Stimulated activated naive B cell treated with anti-CD40 and anti-IgM and Interleukin-4, amounts not matched to agents 10 μg/mL and 1 μg/mL and 100 μg/mL, for 72 hours (primary cell): ENCODE measurements at regions not wholly inside any gene's neighbourhood (a gene's known extent, or its start where the extent isn't known, plus 50 kb on each side); places are given as distances from the start of the nearest gene placed in this dataset.
"Not testable (repeated sequence)": the region's sequence is repeated elsewhere in the genome, so short reads cannot be mapped to it uniquely, and the experiment has no call there.

Experiments
- ATAC-seq, 2 donors: fragments of 150-1000 bp; cut with Tn5 transposase; replicated peaks; 2 replicates each; pipeline ENCODE4 v1.10.0; 2021; ENCODE audit warnings: moderate library complexity in 1 of 2
- DNase-seq: peaks from one replicate; pipeline ENCODE4 v3.0.0; 2021
- H3K27ac Mint-ChIP-seq: one replicate; pipeline ENCODE4 v1.8.0; 2022; ENCODE audit warnings: mild to moderate bottlenecking, mixed read lengths
- H3K27me3 Mint-ChIP-seq, 2 donors: one replicate each; pipeline ENCODE4 v1.8.0; 2022; ENCODE audit warnings: mixed read lengths in 2 of 2
- H3K36me3 Mint-ChIP-seq, 2 donors: one replicate each; pipeline ENCODE4 v1.8.0; 2022; ENCODE audit warnings: mixed read lengths in 2 of 2, mild to moderate bottlenecking in 1 of 2
- H3K4me1 Mint-ChIP-seq, 2 donors: one replicate each; pipeline ENCODE4 v1.8.0; 2022; ENCODE audit warnings: mixed read lengths in 2 of 2, mild to moderate bottlenecking in 1 of 2
- H3K4me3 Mint-ChIP-seq, 2 donors: one replicate each; pipeline ENCODE4 v1.8.0; 2022; ENCODE audit warnings: mild to moderate bottlenecking in 2 of 2, mixed read lengths in 2 of 2, moderate library complexity in 1 of 2
- H3K9me3 Mint-ChIP-seq, 2 donors: one replicate each; pipeline ENCODE4 v1.8.0; 2022; ENCODE audit warnings: mixed read lengths in 2 of 2, mild to moderate bottlenecking in 1 of 2

DNA sequence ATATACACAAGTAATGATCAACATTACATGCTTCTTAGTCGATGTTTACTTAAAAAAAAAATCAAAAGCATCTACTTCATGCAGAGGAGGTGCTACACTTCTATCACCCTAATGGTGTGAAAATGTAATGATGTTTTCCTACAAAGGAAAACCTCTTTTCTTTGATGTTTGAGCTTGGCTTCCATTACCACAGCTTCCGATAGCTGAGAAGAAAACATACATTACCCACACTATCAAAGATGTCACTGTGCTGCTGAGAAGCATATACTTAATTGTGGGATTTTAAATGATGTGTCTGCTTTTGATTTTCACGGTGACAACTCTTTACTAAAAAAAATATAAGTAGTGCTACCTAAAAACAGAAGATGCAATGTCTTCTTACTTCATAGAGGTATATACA lies 200.2 kb upstream of the PHF14 start:
- Mint-ChIP-seq H3K9me3 (peaks cover 0 to 2% of the 10 kb centered on the region in 2 donors), H3K36me3 (no peaks in the 10 kb centered on the region), H3K27ac (no peak overlapping the region), H3K4me3 (no peak overlapping the region), H3K4me1 (no peaks in the 10 kb centered on the region), H3K27me3 (no peaks in the 10 kb centered on the region)
- DNase-seq: no peak
- no peak for ATAC-seq

DNA sequence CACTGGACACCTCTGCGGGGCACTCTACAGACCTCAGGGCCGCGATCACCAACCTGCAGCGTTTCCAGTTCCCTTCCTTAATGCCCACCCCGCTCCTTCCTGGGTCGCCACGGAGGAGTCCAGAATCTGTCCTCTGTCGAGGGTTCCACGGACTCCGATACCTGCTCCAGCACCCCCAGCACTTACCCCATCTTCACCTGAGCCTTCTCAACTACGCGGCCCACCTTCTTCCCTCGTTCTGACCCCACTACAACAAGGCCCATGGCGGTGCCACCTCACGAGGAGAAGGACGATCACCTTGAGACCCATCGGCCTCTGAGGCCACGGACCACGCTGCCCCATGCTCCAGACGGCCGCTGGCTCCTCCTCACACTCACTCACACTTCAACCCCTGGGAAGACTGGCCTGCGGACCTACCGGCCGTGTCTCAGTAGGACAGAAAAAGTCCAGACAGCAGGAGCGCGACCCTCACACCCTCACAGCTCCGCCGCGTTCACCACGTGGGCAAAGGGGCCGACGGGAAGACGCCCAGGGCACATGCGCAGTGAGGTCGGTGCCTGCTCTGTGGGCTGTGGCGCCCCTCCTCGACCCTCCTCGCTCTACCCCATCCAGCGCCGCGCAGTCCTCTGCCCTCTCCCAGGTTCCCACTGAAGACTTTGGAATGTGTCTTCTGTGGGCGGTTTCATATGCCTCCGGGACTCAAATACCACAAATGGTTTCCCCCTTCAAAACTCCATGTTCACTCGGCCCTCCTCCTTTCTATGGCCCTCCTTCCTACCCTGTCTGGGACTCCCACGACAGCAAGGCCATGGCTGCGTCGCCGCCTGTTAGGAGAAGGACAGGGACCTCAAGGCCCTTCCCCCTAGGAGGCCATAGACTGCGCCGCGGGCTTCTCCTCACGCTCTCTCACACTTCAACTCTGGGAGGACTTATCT lies 193.9 kb upstream of the PHF14 start:
- no peaks in the 10 kb centered on the region for H3K36me3 Mint-ChIP-seq
- no peak for DNase-seq
- no peaks in the 10 kb centered on the region for H3K27me3 Mint-ChIP-seq
- H3K4me3 Mint-ChIP-seq: no peak overlapping the region
- no peak overlapping the region for H3K27ac Mint-ChIP-seq
- ATAC-seq: no peak
- H3K9me3 Mint-ChIP-seq: peaks cover 6 to 10% of the 10 kb centered on the region in 2 donors
- no peaks in the 10 kb centered on the region for H3K4me1 Mint-ChIP-seq

DNA sequence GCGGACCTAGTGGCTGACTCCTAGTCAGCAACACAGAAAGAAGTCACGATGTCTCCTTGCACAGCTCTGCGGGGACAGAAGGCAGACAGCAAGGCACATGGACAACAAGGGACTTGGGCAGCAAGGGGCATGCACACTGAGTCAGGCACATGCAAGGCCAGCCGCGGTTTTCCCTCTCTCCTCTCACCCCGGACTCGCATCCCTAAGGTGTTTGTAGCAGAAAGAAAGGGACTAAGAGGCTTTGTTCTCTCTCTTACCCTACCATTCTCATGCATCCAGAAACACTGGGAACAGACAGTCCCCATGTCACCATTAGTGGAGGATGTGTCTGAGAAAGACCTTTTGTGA lies 193.3 kb upstream of the PHF14 start:
- ATAC-seq (no peak), DNase-seq (no peak)
- H3K4me1 Mint-ChIP-seq: no peaks in the 10 kb centered on the region
- H3K27ac Mint-ChIP-seq: no peak overlapping the region
- H3K9me3 Mint-ChIP-seq: peaks cover 6 to 10% of the 10 kb centered on the region in 2 donors
- no peak overlapping the region for H3K4me3 Mint-ChIP-seq
- H3K27me3 Mint-ChIP-seq: no peaks in the 10 kb centered on the region
- no peaks in the 10 kb centered on the region for H3K36me3 Mint-ChIP-seq

DNA sequence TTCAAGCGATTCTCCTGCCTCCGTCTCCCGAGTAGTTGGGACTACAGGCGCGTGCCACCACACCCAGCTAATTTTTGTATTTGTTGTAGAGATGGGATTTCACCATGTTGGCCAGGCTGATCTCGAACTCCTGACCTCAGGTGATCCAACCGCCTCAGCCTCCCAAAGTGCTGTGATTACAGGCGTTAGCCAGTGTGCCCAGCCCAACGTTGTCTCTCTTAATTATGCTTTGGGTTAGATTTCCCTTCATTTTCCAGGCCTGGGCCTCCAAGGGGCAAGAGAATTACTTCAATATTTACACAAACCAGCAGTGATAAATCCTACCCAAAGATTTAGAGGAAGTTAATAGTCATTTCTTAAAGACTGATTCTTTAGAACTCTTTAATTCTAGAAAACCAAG lies 186.7 kb upstream of the PHF14 start:
- ATAC-seq: not testable (repeated sequence)

GRCh38 chr7:10789170-10789569 lies 184.5 kb upstream of the PHF14 start:
- Mint-ChIP-seq H3K4me1 (no peaks in the 10 kb centered on the region), H3K9me3 (peaks cover 0 to 3% of the 10 kb centered on the region in 2 donors), H3K27me3 (no peaks in the 10 kb centered on the region), H3K4me3 (no peak overlapping the region), H3K36me3 (no peaks in the 10 kb centered on the region), H3K27ac (no peak overlapping the region)
- DNase-seq (no peak), ATAC-seq (no peak)

More for the DNA sequence above, 186.7 kb upstream of the PHF14 start:
- H3K27me3 Mint-ChIP-seq, DNase-seq, H3K36me3 Mint-ChIP-seq, H3K4me3 Mint-ChIP-seq, H3K27ac Mint-ChIP-seq, H3K9me3 Mint-ChIP-seq, H3K4me1 Mint-ChIP-seq: not testable (repeated sequence)

- Mint-ChIP-seq H3K36me3 (no peaks in the 10 kb centered on the region), H3K4me3 (no peak overlapping the region), H3K9me3 (peaks cover 0 to 7% of the 10 kb centered on the region in 2 donors), H3K4me1 (no peaks in the 10 kb centered on the region), H3K27ac (no peak overlapping the region), H3K27me3 (no peaks in the 10 kb centered on the region)
- DNase-seq: no peak
- ATAC-seq: no peak
Observed at GRCh38 chr7:10790910-10791309, 182.8 kb upstream of the PHF14 start.

- no peaks in the 10 kb centered on the region for H3K4me1 Mint-ChIP-seq
- H3K9me3 Mint-ChIP-seq: peaks cover 0 to 8% of the 10 kb centered on the region in 2 donors
- H3K27me3 Mint-ChIP-seq: peaks cover 0 to 4% of the 10 kb centered on the region in 2 donors
- H3K36me3 Mint-ChIP-seq: no peaks in the 10 kb centered on the region
- no peak overlapping the region for H3K4me3 Mint-ChIP-seq
- no peak overlapping the region for H3K27ac Mint-ChIP-seq
- no peak for ATAC-seq
- no peak for DNase-seq
Observed at GRCh38 chr7:10793995-10794775, 179.5 kb upstream of the PHF14 start.

GRCh38 chr7:10797157-10797556 lies 176.5 kb upstream of the PHF14 start:
- H3K36me3 Mint-ChIP-seq: no peaks in the 10 kb centered on the region
- peaks cover 0 to 8% of the 10 kb centered on the region in 2 donors for H3K9me3 Mint-ChIP-seq
- H3K27ac Mint-ChIP-seq: no peak overlapping the region
- H3K4me3 Mint-ChIP-seq: no peak overlapping the region
- H3K4me1 Mint-ChIP-seq: no peaks in the 10 kb centered on the region
- no peak for DNase-seq
- H3K27me3 Mint-ChIP-seq: peaks cover 0 to 4% of the 10 kb centered on the region in 2 donors
- no peak for ATAC-seq

GRCh38 chr7:10798044-10798443 lies 175.6 kb upstream of the PHF14 start:
- no peaks in the 10 kb centered on the region for H3K4me1 Mint-ChIP-seq
- peaks cover 0 to 6% of the 10 kb centered on the region in 2 donors for H3K9me3 Mint-ChIP-seq
- ATAC-seq (no peak), DNase-seq (no peak)
- no peak overlapping the region for H3K4me3 Mint-ChIP-seq
- H3K27me3 Mint-ChIP-seq: peaks cover 0 to 4% of the 10 kb centered on the region in 2 donors
- H3K27ac Mint-ChIP-seq: no peak overlapping the region
- no peaks in the 10 kb centered on the region for H3K36me3 Mint-ChIP-seq

DNA sequence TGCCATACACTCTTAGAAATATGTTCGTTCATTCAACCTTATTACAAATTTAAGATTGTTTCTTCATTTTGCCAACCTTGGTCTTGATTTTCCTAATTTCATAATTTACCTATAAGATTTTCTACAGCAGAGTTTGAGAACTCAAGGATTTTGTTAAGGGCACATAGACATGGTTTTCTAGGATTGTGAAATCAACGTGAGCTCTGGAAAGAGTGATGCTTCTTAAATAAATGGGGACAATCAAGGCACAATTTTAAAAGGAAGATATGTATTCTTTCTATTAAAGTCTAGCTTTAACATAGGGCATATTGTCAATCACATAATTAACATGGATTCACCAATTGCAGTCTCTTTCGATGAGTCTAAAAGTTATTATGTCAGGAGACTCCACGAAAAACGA lies 174.2 kb upstream of the PHF14 start:
- Mint-ChIP-seq H3K27ac (no peak overlapping the region), H3K4me3 (no peak overlapping the region), H3K36me3 (no peaks in the 10 kb centered on the region), H3K4me1 (no peaks in the 10 kb centered on the region), H3K27me3 (peaks cover 0 to 4% of the 10 kb centered on the region in 2 donors), H3K9me3 (peaks cover 0 to 4% of the 10 kb centered on the region in 2 donors)
- DNase-seq (no peak), ATAC-seq (no peak)

GRCh38 chr7:10802011-10802410 lies 171.7 kb upstream of the PHF14 start:
- DNase-seq: no peak
- H3K27me3 Mint-ChIP-seq: peaks cover 0 to 4% of the 10 kb centered on the region in 2 donors
- H3K4me1 Mint-ChIP-seq: no peaks in the 10 kb centered on the region
- no peak overlapping the region for H3K4me3 Mint-ChIP-seq
- peaks cover 0 to 2% of the 10 kb centered on the region in 2 donors for H3K9me3 Mint-ChIP-seq
- H3K27ac Mint-ChIP-seq: no peak overlapping the region
- no peak for ATAC-seq
- H3K36me3 Mint-ChIP-seq: no peaks in the 10 kb centered on the region

DNA sequence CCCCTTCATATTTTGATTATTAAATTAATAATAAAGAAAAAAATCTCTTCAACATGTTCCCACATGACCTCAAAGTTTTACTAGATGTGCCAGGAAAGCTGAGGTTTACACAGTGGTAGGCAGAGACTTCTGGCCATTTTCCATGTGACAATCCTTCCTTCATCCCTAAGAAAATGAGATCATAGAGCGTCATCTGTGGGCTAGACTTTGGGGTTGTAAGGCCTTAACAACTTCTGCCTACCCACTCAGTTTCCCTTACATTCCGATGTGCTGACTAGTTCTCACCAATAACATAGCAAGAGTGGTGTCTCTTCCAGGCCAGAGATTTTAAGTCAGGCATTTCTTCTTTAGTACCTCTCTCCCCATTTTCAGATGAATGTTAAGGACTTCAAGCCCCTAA lies 171.1 kb upstream of the PHF14 start:
- DNase-seq (no peak), ATAC-seq (no peak)
- peaks cover 0 to 4% of the 10 kb centered on the region in 2 donors for H3K27me3 Mint-ChIP-seq
- H3K4me3 Mint-ChIP-seq: no peak overlapping the region
- no peaks in the 10 kb centered on the region for H3K4me1 Mint-ChIP-seq
- H3K9me3 Mint-ChIP-seq: peaks cover 0 to 2% of the 10 kb centered on the region in 2 donors
- no peak overlapping the region for H3K27ac Mint-ChIP-seq
- H3K36me3 Mint-ChIP-seq: no peaks in the 10 kb centered on the region

GRCh38 chr7:10803720-10804119 lies 170.0 kb upstream of the PHF14 start:
- H3K9me3 Mint-ChIP-seq: peaks cover 4% of the 10 kb centered on the region in 2 donors
- no peaks in the 10 kb centered on the region for H3K27me3 Mint-ChIP-seq
- no peaks in the 10 kb centered on the region for H3K4me1 Mint-ChIP-seq
- no peak overlapping the region for H3K27ac Mint-ChIP-seq
- ATAC-seq: no peak
- no peaks in the 10 kb centered on the region for H3K36me3 Mint-ChIP-seq
- DNase-seq: no peak
- no peak overlapping the region for H3K4me3 Mint-ChIP-seq

DNA sequence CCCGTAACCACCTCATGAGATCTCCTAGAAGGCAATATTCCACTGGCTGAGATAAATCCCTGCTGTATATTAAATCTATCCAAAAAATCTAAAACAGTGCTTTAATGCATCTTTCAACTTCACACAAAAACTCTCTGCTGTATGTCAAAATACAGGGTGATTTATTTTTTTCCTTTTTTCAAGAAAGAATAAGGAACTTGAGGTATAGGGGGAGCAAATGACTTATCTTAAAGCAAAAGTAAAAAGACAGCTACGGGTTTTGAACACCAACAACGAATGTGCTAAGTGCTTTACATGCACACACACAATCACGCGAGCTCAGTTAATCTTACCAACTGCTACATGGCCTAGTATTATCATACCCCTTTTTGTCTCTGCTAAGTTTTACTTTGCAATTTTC lies 168.9 kb upstream of the PHF14 start:
- Mint-ChIP-seq H3K27me3 (no peaks in the 10 kb centered on the region), H3K4me3 (no peak overlapping the region), H3K4me1 (no peaks in the 10 kb centered on the region), H3K27ac (no peak overlapping the region), H3K36me3 (no peaks in the 10 kb centered on the region), H3K9me3 (peaks cover 5 to 6% of the 10 kb centered on the region in 2 donors)
- ATAC-seq (no peak), DNase-seq (no peak)

- Mint-ChIP-seq H3K4me1 (no peaks in the 10 kb centered on the region), H3K27me3 (no peaks in the 10 kb centered on the region), H3K4me3 (no peak overlapping the region), H3K27ac (no peak overlapping the region), H3K36me3 (no peaks in the 10 kb centered on the region), H3K9me3 (peaks cover 0 to 1% of the 10 kb centered on the region in 2 donors)
- ATAC-seq: no peak
- DNase-seq: no peak
Observed at GRCh38 chr7:10815546-10815945, 158.1 kb upstream of the PHF14 start.
